Smooth muscle cell (in vitro differentiated cells): ENCODE measurements at regions not wholly inside any gene's neighbourhood (a gene's known extent, or its start where the extent isn't known, plus 50 kb on each side); places are given as distances from the start of the nearest gene placed in this dataset.
"Not testable (repeated sequence)": the region's sequence is repeated elsewhere in the genome, so short reads cannot be mapped to it uniquely, and the experiment has no call there.

Source experiments
- DNase-seq: peaks from one replicate; lab custom pipeline; 2025; ENCODE audit not compliant: unreplicated experiment; lab: John Stamatoyannopoulos, UW
- H2AFZ ChIP-seq: fragments of 200-600 bp; sonication (generic); 2 replicates; pipeline ENCODE4 v1.6.0; 2016; ENCODE audit warnings: antibody characterized with exemption, low read depth, mild to moderate bottlenecking
- H3F3A ChIP-seq: fragments of 200-600 bp; sonication (generic); 2 replicates; pipeline ENCODE4 v1.6.0; 2017; ENCODE audit warnings: antibody characterized with exemption, low read depth
- H3K27ac ChIP-seq: fragments of 200-600 bp; sonication (generic); 2 replicates; pipeline ENCODE4 v1.5.1; 2016; ENCODE audit warnings: low read depth, mild to moderate bottlenecking
- H3K27me3 ChIP-seq: fragments of 200-600 bp; sonication (generic); 2 replicates; pipeline ENCODE4 v1.6.1; 2016; ENCODE audit warnings: low read depth, mild to moderate bottlenecking
- H3K36me3 ChIP-seq: fragments of 200-600 bp; sonication (generic); 2 replicates; pipeline ENCODE4 v1.5.1; 2016; ENCODE audit warnings: low read depth
- H3K4me1 ChIP-seq: fragments of 200-600 bp; sonication (generic); 2 replicates; pipeline ENCODE4 v1.5.1; 2016; ENCODE audit warnings: low read depth
- H3K4me2 ChIP-seq: fragments of 200-600 bp; sonication (generic); 2 replicates; pipeline ENCODE4 v1.6.0; 2016; ENCODE audit warnings: mild to moderate bottlenecking
- H3K4me3 ChIP-seq: fragments of 200-600 bp; sonication (generic); 2 replicates; pipeline ENCODE4 v1.5.1; 2016; ENCODE audit warnings: mild to moderate bottlenecking
- H3K79me2 ChIP-seq: fragments of 200-600 bp; sonication (generic); 2 replicates; pipeline ENCODE4 v1.6.0; 2016; ENCODE audit warnings: low read depth, mild to moderate bottlenecking
- H3K9ac ChIP-seq: fragments of 200-600 bp; sonication (generic); 2 replicates; pipeline ENCODE4 v1.6.0; 2016; ENCODE audit warnings: low read depth
- H3K9me3 ChIP-seq: fragments of 200-600 bp; sonication (generic); replicated peaks from 2 replicates; pipeline ENCODE4 v1.5.1; 2016; ENCODE audit warnings: low read depth
- H4K20me1 ChIP-seq: fragments of 200-600 bp; sonication (generic); 2 replicates; pipeline ENCODE4 v1.6.0; 2016; ENCODE audit warnings: low read depth
- WGBS: methylation state at CpG from one replicate; pipeline ENCODE4 v1.1.7; 2016; ENCODE audit warnings: low lambda C conversion rate; 5-methylcytosine and 5-hydroxymethylcytosine counted together
- TF ChIP-seq, protein P1 (sequence below): fragments of 200-600 bp; sonication (generic); IDR thresholded peaks from 2 replicates; pipeline ENCODE4 v1.5.1; 2017; ENCODE audit warnings: borderline replicate concordance, mild to moderate bottlenecking, antibody characterized with exemption; ENCODE audit not compliant: insufficient read depth, poor library complexity, severe bottlenecking

DNA sequence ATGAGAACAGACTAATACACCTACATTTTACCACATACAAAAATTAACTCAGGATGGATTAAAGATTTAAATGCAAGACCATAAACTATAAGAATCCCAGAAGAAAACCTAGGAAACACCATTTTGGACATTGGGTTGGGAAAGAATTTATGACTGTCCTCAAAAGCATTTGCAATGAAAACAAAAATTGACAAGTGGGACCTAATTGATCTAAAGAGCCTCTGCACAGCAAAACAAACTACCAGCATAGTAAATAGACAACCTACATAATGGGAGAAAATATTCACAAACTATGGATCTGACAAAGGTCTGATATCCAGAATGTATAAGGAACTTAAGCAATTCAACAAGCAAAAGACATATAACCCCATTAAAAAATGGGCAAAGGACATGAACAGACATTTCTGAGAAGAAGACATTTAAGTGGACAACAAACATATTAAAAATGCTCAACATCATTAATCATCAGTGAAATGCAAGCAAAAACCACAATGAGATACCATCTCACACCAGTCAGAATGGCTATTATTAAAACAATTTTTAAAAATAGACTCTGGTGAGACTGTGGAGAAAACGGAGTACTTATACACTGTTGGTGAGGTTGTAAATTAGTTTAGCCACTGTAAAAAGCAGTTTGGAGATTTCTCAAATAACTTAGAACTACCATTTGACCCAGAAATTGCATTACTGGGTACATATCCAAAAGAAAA, 221.7 kb upstream of the DIPK2B start:
- no peaks in the 10 kb centered on the region for H3K79me2 ChIP-seq
- H3K9ac ChIP-seq: no peak overlapping the region
- no peaks in the 10 kb centered on the region for H4K20me1 ChIP-seq
- H3F3A ChIP-seq: no peaks in the 10 kb centered on the region
- H3K27ac ChIP-seq: peak overlapping the region; percentile 6
- no peak overlapping the region for H2AFZ ChIP-seq
- DNase-seq: no peak
- H3K36me3 ChIP-seq: no peaks in the 10 kb centered on the region
- TF ChIP-seq, protein P1, sequence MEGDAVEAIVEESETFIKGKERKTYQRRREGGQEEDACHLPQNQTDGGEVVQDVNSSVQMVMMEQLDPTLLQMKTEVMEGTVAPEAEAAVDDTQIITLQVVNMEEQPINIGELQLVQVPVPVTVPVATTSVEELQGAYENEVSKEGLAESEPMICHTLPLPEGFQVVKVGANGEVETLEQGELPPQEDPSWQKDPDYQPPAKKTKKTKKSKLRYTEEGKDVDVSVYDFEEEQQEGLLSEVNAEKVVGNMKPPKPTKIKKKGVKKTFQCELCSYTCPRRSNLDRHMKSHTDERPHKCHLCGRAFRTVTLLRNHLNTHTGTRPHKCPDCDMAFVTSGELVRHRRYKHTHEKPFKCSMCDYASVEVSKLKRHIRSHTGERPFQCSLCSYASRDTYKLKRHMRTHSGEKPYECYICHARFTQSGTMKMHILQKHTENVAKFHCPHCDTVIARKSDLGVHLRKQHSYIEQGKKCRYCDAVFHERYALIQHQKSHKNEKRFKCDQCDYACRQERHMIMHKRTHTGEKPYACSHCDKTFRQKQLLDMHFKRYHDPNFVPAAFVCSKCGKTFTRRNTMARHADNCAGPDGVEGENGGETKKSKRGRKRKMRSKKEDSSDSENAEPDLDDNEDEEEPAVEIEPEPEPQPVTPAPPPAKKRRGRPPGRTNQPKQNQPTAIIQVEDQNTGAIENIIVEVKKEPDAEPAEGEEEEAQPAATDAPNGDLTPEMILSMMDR: no peak
- no peak overlapping the region for H3K4me3 ChIP-seq
- peaks cover 7% of the 10 kb centered on the region for H3K9me3 ChIP-seq
- 41% methylated on average over 1 of the region's 1 CpG for WGBS
- H3K27me3 ChIP-seq: no peaks in the 10 kb centered on the region
- H3K4me2 ChIP-seq: no peak overlapping the region
- H3K4me1 ChIP-seq: no peaks in the 10 kb centered on the region

DNA sequence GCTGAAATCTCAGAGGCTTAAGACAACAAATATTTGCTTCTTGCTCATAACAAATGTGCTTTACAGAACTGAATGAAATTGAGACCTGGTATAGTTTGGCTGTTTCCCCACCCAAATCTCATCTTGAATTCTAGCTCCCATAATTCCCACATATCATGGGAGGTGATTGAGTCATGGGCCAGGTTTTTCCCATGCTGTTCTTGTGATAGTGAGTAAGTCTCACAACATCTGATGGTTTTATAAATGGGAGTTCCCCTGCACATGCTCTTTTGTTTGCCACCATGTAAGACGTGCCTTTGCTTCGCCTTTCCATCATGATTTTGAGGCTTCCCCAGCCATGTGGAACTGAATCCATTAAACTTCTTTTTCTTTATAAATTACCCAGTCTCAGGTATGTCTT, 221.1 kb upstream of the DIPK2B start:
- H3K9me3 ChIP-seq: peaks cover 7% of the 10 kb centered on the region
- H3K4me1 ChIP-seq: no peaks in the 10 kb centered on the region
- no peaks in the 10 kb centered on the region for H3F3A ChIP-seq
- H3K79me2 ChIP-seq: no peaks in the 10 kb centered on the region
- no peak overlapping the region for H3K4me3 ChIP-seq
- no peaks in the 10 kb centered on the region for H3K36me3 ChIP-seq
- WGBS: 72% methylated on average over 2 of the region's 2 CpGs
- TF ChIP-seq, protein P1: no peak
- DNase-seq: no peak
- no peaks in the 10 kb centered on the region for H3K27me3 ChIP-seq
- H3K27ac ChIP-seq: peak overlapping the region; percentile 6
- H3K4me2 ChIP-seq: no peak overlapping the region
- H4K20me1 ChIP-seq: no peaks in the 10 kb centered on the region
- H3K9ac ChIP-seq: no peak overlapping the region
- no peak overlapping the region for H2AFZ ChIP-seq

DNA sequence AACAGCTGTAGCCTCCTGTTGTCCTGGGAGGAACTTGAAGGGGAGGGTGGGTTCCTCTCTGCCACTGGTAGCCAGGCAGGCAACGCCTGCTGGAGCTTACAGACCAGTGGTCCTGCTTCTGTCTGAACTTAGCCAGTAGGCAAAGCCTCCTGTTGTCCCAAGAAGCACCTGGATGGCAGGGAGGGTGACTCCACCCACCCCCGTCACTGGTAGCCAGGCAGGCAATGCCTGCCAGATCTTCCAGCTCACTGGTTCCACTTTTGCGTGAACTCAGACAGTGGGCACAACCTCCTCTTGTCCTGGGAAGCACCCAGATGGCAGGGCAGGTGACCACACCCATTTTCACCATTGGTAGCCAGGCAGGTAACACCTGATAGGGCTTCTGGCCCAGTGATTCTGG, 203.5 kb upstream of the DIPK2B start:
- Histone ChIP-seq H3K4me2 (no peak overlapping the region), H3F3A (no peaks in the 10 kb centered on the region), H3K4me3 (no peak overlapping the region), H4K20me1 (no peaks in the 10 kb centered on the region), H3K9me3 (no peaks in the 10 kb centered on the region), H3K79me2 (no peaks in the 10 kb centered on the region), H3K27ac (no peak overlapping the region), H3K36me3 (no peaks in the 10 kb centered on the region), H2AFZ (no peak overlapping the region), H3K27me3 (no peaks in the 10 kb centered on the region), H3K4me1 (peaks cover 4% of the 10 kb centered on the region), H3K9ac (no peak overlapping the region)
- DNase-seq: no peak
- TF ChIP-seq, protein P1: no peak
- 73% methylated on average over 3 of the region's 3 CpGs for WGBS

DNA sequence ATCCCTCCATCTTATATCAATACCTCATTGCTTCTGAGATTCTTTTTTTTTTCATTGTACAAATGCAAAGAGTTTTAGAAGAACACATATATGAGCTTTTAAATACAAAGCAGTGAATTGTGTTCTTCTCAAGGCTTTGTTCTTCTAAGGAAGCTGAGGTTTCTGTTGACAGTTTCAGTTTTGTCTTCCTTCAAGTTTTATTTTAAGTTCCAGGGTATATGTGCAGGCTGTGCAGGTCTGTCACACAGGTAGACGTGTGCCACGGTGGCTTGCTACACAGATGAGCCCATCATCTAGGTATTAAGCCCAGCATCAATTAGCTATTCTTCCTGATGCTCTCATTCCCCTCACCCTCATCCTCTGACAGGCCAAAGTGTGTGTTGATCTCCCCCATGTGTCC, 201.2 kb upstream of the DIPK2B start:
- Histone ChIP-seq H3K27ac (peak overlapping the region; percentile 68), H2AFZ (no peak overlapping the region), H4K20me1 (no peaks in the 10 kb centered on the region), H3K27me3 (no peaks in the 10 kb centered on the region), H3K79me2 (no peaks in the 10 kb centered on the region), H3F3A (no peaks in the 10 kb centered on the region), H3K4me1 (peaks cover 4% of the 10 kb centered on the region), H3K36me3 (no peaks in the 10 kb centered on the region), H3K9ac (no peak overlapping the region), H3K4me2 (no peak overlapping the region), H3K9me3 (no peaks in the 10 kb centered on the region), H3K4me3 (no peak overlapping the region)
- 32% methylated on average over 2 of the region's 2 CpGs for WGBS
- TF ChIP-seq, protein P1: no peak
- DNase-seq: no peak

DNA sequence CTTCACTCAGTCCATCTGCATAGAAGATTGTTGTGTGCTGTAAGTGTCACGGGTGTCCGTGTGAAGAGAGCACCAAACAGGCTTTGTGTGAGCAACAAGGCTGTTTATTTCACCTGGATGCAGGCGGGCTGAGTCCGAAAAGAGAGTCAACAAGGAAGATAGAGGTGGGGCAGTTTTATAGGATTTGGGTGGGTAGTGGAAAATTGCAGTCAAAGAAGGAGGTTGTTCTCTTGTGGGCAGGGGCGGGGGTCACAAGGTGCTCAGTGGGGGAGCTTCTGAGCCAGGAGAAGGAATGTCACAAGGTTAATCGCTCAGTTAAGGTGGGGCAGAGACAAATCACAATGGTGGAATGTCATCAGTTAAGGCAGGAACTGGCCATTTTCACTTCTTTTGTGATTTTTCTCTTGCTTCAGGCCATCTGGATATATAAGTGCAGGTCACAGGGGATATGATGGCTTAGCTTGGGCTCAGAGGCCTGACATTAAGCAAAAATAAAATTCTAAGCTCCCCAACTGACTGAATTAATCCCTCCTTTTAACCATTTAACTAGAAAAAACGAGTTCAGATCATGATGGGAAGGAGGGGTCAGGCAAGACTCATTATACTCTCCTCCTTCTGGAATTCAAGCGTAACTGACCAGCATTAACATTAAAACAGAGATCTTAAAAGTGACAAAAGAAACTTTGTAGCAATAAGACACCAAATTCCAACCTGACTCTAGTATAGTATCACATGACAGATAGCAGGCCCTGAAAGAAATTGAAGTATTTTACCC, 200.5 kb upstream of the DIPK2B start:
- 48% methylated on average over 8 of the region's 8 CpGs for WGBS
- H3K4me2 ChIP-seq, H3F3A ChIP-seq, H3K4me1 ChIP-seq, H3K27me3 ChIP-seq, H3K36me3 ChIP-seq, H4K20me1 ChIP-seq, DNase-seq, H3K9me3 ChIP-seq, H3K4me3 ChIP-seq, H3K9ac ChIP-seq, H3K79me2 ChIP-seq: not testable (repeated sequence)
- Histone ChIP-seq H3K27ac (peak overlapping the region; percentile 68), H2AFZ (peak overlapping the region; percentile 11)
